Stimulated activated CD8-positive, alpha-beta memory T cell treated with anti-CD3 and anti-CD28 coated beads, Interleukin-4, amount 100 ng/mL, for 48 hours (primary cell): ENCODE measurements at regions not wholly inside any gene's neighbourhood (a gene's known extent, or its start where the extent isn't known, plus 50 kb on each side); places are given as distances from the start of the nearest gene placed in this dataset.
"Not testable (repeated sequence)": the region's sequence is repeated elsewhere in the genome, so short reads cannot be mapped to it uniquely, and the experiment has no call there.

Experiments used
- DNase-seq: peaks from one replicate; pipeline ENCODE4 v3.0.0-alpha.2; 2020

DNA sequence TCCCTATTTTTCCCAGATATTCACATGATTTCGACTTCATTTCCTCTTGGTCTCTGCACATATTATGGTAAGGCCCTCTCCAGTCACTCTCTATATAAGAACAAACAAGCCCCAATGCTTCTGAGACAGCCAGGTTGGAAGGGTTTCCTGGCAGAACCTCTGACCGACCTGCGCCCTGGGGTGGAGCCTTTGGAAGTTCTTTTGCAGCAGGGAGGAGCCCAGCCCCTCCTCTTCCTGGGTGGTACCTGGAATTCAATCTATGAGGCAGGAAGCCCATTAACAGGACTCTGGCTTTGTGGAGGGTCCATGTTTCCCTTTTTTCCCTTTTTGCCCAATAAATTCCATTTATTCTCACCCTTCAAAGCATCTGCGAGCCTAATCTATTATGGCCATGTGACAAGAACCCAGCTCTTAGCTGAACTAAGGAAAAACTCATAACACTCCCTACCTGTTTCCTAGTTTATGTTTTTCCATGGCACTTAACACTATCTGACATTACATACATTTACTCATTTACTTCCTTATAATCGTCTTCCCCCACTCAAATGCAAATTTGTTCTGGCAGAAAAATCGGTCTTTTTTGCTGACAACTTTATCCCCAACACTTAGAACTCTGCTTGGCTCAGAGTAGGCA lies 92.5 kb upstream of the FRMD4A start:
- no peak for DNase-seq

DNA sequence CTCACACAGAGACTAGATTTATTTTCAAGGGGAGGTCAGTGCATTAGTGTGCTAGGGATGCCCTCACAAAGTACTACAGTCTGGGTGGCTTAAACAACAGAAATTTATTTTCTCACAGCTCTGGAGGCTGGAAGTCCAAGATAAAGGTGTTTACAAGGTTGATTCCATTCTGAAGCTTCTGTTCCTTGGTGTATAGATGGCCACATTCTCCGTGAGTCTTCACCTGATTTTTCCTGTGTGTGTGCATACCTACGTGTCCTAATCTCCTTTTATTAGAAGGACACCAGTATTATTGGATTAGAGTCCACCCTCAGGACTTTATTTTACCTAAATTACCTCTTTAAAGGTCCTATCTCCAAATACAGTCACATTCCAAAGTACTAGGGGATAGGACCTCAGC lies 91.7 kb upstream of the FRMD4A start:
- no peak for DNase-seq

DNA sequence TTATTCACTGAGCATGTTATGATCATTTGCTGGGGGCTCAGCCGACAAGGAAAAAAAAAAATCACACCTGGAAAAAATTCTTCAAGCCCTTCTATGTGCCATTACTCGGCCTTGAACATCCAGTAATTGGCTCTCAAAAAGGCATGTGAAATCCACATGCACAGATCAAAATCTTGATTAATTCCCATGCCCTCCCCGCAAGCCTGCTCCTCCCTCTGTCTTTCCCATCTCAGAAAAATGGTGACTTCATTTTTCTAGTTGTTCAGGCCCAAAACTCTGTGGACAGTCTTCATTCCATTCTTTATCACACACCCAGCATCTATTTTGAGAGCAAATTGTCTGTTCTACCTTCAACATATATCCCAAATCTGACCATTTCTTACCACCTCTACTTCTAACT lies 91.2 kb upstream of the FRMD4A start:
- DNase-seq, result no peak

DNA sequence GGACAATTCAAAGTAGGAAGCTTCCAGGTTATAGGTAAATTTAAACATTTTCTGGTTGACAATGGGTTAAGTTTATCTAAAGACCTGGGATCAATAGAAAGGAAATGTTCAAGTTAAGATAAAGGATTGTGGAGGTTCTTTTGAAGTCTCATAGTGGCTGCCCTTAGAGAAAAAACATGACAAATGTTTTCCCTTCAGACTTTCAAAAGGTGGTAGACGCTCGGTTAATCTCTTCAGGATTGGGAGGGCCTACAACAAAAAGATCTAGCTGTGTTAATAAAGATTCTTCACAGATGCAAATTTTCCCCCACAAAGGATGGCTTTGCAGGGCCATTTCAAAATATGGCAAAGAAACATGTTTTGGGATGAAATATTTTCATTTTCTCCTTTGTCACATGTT lies 86.6 kb upstream of the FRMD4A start:
- DNase-seq, result not testable (repeated sequence)

DNA sequence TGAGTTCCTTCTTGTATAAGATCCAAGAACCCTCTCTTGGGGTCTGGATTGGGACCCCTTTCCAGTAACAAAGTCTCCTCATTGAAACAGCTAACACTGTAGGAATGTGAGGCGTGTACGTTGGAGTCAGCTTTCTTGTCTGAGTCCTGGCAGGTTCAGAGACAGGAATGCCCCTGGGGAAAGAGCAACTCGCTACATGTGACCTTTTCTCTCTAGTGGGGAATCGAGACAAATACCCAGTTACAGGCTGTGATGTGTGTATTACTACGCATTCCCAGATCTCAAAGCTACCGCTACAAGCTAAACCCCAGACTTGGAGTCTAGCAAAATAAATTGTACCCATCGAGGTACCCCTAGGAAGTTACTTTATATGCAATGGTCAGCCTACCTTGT lies 85.6 kb upstream of the FRMD4A start:
- no peak for DNase-seq

DNA sequence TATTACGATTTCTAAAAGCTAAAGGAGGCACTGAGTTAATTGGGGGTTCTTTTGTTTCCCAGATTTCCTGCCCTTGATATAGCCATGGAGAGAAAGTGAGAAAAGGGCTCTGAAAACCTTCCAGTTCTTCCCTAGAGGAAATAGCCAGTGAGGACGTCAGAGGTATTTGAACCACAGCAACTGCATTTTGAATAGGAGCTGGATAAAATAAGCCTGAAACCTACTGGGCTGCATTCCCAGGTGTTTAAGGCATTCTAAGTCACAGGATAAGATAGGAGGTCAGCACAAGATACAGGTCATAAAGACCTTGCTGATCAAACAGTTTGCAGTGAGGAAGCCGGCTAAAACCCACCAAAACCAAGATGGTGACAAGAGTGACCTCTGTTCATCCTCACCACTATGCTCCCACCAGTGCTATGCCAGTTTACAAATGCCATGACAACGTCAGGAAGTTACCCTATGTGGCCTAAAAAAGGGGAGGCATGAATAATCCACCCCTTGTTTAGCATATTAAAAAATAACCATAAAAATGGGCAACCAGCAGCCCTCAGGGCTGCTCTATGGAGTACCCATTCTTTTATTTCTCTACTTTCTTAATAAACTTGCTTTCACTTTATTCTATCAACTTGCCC lies 85.1 kb upstream of the FRMD4A start:
- no peak for DNase-seq

DNA sequence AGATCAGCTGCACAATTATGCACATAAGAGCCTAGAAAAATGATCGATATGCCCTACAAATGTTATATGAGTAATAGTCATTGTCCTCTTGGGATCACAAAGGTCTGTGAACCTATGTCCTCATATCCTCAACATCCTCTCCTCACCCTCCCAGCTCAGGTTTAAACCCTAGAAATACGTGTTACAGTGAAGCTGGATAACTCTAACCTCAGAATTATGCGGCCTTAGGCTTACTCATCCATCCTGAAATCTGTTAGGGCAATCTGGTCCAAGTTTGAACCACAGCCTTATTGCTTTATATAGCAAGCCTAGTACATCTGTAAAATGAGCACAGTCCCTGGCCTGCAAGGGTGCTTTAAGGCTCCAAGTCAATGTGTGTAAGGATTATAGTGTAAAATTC lies 84.2 kb upstream of the FRMD4A start:
- no peak for DNase-seq

DNA sequence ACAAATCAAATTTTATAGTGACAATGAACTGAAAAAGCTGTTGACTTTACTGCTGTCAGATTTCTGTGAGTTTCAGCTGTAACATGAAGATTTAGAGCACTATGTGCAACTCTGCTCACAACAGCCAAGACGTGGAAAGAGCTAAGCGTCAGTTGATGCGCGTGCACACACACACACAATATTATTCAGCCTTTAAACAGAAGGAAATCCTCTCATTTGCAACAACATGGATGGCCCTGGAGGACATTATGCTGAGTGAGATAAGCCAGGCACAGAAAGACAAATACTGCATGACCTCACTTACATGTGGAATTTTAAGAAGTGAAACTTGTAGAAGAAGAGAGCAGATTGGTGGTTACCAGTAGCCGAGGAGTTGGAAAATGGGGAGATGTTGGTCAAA lies 82.8 kb upstream of the FRMD4A start:
- DNase-seq, result no peak

DNA sequence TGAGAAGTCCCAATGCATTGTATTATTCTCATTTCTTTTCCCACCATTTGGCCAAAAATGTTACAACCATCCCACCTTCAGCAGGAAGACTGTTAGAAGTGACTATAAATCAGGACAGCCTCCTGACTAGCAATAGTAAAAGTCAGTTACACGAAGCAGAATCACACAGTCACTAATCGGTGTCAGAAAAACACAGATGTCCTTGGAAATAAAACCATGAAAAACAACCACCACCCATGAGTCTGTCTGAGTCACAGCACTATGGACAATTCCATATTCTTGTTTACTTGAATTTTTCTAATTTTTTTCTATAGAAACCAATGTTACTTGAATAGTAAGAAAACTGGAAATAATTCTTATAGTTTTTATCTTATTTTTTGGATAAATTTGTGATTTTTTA lies 81.9 kb upstream of the FRMD4A start:
- no peak for DNase-seq

DNA sequence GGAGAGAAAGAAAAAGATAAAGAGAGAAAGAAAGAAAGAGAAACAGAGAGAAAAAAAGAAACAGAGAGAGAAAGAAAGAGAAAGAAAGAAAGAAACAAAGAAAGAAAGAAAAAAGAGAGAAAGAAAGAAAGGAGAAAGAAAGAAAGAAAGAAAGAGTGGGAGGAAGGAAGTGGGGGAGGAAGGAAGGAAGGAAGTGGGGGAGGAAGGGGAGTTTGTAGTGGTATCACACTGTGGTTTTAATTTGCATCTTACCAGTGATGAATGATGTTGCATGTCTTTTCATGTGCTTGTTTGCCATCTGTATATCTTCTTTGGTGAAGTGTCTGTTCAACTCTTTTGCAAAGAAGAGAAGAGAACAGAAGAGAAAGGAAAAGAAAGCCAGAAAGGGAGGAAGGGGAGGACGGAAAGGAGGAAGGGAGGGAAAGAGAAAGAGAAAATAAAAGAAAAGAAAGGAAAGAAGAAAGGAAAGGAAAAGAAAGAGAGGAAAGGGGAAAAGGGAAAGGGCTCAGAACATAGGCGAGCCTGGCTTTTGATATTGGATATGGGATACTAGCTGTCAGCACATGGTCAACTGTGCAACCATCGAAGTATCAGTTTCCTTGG lies 79.2 kb upstream of the FRMD4A start:
- no peak for DNase-seq

DNA sequence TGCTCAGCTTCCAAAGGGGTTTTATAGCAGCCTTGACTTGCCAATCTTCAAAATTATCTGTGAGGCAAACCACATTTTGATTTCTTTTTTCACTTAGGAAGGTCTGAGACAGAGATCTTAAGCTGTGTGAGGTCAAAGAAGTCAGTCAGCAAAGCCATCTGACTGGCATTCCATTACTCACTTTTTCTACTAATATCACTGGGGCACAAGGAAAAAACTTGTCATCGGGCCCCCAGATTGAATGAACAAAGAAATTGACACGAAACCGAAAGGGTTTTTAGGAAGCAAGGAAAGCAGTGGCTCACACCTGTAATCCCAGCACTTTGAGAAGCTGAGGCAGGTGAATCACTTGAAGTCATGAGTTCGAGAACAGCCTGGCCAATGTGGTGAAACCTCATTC lies 78.5 kb upstream of the FRMD4A start:
- DNase-seq, result peak; percentile 58

DNA sequence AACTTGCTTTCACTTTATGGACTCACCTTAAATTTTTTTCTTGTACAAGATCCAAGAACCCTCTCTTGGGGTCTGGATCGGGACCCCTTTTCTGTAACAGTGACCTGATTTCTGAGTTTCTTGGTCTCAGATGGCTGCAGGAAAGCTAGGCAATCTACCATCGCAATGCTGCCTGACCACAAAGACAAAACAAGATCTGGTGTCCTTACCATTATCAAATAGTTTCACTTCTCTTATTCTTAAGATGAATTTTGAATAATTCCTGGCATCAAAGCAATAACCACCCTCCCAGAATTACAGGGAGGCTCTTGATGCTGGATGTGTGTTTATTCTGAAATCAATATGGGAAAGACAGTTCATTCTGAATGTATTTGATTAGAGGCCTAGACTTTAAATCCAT lies 77.4 kb upstream of the FRMD4A start:
- DNase-seq, result no peak

DNA sequence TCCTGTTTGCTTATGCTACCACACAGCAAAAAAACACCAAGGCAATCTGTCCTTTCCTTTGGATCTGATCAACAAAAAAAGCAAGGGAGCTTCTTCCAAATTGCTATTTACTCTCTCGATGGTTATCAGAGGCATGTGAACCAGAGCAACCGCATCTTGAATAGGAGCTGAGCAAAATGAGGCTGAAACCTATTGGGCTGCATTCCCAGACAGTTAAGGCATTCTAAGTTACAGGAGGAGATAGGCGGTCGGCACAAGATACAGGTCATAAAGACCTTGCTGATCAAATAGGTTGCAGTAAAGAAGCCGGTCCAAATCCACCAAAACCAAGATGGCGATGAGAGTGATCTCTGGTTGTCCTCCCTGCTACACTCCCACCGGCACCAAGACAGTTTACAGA lies 76.8 kb upstream of the FRMD4A start:
- no peak for DNase-seq

DNA sequence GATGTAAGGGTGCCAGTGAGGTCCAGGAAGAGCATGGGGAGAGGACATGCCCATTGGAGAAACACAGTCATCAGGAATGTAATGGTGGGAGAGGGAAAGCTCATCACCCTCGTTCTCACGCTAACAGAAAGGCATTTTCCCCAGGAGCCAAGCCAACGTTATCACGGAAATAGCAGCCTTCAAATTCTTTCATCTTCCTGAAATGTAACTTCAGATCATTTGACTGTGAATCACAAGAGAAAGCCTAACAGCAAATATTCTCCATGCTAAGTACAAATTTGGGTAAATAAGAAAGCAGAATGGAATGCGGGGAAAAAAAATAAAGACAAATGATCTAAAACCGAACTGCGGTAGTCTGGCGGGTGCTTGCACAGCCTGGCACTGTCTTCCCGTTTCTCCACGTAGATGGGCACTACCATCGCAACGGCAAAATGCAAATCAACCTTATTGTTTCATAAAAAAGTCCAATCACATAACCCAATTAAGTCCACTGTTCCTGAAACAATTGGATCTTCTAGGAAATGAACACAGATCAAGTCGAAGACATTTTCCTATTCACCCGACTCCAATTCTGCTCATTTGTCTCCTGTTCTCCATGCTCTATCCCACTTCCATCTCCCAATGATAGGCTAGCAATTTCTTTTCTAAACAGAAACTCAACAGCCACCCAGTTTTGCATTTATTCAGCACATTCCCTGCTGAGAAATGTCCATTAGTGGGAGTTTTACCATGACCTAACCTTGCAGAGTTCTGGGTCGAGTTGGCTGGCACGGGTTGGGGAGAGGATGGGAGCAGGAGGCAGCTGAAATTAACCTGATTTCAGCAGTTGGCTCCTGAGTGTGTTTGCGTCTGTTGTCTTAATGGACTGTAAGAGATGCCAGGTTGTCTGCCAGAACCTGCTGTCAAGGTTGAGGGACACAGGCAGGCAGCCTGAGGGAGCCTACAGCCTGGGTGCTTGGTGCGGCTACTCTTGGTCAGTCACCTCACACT lies 74.6 kb upstream of the FRMD4A start:
- no peak for DNase-seq

DNA sequence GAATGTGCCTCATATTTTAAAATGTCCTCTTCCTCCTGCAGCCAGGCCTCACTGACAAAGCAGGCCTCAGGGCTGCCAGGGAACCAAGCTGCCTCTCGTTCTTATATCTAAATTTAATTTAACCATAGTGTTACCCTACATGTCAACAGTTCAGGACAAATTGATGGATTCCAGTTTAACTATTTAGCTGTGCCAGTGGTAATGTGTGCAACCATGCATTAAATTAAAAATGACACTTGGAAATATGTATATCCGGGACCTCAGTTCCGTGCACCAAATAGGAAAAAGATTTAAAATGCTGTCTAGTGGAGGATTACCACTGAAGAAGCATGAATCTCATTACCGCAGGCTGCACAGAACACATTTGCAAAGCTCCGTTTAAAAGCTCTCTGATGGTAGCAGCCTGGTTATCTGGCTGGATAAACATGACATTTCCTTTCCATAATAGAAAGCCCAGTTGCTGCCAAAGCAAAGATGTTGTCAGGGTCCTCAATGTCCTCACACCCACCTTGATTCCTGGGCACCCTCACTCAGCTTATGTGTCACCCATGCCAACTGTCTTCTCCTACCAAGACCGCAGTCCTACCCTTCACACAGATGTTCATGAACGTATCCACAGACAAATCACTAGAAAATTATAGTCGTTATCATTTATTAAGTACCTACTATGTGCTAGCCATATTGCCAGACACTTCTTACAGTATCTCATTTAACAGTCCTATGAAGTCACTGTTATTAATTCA lies 73.3 kb upstream of the FRMD4A start:
- DNase-seq, result no peak

DNA sequence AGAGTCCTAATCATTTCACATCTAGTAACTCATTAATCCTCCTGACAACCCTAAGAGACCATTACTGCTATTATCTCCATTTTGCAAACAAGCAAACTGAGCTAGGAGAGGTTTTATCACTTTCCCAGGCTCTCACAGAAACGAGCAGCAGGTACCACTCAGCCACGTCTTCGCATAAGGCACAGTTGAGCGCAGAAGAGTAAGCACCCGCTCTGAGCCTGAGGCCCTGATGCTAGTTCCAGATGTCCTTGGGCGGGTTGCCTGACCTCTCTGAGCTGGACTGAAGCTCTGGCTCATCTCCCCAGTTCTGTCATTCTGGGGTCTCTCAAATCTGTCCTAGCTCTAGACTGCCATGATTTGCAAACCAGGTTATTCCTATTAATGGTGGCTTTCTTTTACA lies 72.6 kb upstream of the FRMD4A start:
- DNase-seq, result no peak

DNA sequence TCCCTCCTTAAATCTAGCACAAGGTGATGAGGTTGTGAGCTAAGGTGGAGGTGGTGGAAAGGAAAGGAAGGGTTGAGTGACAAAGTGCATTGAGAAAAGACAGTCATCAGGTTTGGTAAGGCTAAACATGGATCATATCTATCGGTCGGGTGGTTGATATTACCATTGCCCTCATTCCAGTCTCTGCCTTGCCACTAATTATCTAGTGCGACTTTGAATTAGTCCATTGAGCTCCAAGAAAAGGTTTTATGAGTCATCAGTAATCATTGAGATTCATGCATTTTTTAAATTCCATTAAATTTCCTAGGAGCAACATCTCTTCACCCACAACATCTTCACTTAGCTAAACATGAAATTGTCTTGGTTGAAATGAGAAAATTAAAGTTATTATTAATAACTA lies 68.9 kb upstream of the FRMD4A start:
- DNase-seq, result no peak

DNA sequence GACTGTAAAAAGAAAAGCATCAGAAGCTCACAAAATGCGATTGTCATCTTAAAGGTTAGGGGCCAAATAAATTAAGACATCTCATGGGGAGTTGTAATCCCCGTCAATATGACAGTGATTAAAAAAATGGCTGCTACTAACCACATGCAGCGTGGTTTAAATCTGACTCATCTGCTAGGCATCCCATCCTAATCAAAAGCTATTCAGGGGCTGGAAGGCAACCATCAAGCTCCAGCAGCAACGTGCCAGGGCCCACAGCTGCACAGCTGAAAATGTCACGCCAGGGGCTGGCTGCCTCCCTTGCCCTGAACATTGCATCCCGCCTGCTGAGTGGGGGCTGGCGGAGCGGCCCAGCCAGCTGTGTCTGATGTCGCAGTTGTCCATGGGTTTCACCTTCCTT lies 66.3 kb upstream of the FRMD4A start:
- DNase-seq, result no peak

DNA sequence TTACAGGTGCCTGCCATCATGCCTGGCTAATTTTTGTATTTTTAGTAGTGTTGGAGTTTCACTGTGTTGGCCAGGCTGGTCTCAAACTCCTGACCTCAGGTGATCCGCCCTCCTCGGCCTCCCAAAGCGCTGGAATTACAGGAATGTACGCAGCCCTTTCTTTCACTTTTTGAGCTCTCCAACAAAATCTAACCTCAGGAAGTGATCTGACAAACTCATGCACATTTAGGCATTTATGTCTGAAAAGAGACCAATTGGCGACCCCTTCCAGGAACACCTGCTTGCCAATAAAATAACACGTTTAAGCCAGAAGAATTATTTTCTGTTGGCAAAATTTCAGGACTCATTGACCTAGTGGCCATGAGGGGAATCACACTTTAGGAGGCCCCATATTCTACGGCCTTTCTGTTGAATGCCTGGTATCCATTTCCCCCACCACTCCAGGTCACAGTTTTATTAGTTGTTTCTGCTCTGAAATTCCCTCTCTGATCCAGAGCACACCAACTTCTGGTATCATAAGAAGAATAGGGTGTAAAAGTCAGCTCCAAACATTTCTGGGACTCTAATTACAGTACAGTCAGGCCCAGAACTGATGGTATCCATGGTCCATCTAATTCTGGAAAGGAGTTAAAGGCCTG lies 65.8 kb upstream of the FRMD4A start:
- DNase-seq, result no peak

DNA sequence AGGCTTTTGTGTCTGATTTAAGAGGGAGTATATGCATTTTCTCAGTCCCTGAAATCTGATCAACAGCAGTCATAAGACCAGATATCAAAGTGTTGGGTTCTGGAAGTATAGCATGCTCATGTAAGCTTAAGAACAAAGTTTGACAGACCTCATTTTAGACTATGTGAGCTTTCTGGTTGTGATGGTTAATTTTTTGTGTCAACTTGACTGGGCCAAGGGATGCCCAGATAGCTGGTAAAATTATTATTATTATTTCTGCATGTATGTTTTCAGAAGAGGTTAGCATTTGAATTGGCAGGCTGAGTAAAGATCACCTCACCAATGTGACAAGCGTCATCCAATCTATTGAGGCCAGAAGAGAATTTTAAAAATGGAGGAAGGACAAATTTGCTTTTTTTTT lies 63.5 kb upstream of the FRMD4A start:
- no peak for DNase-seq

DNA sequence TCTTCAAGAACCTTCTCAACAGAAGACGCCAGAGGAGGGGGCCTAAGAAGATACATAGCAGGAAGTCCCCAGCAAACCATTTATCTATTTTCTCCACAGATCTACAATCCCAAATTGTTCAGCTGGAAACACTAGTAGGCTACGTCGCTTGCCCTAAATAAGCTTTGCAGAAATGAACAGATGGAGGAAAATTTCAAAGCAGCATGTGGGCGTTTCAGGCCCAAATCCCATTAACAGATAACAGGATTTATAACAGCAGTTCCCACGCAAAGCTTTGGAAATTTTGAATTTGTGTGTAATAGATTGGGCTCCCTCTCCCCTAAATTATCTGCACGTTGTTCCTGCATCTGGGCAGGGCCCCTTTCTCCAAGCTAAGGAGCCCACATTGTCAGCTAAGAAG lies 60.6 kb upstream of the FRMD4A start:
- no peak for DNase-seq

DNA sequence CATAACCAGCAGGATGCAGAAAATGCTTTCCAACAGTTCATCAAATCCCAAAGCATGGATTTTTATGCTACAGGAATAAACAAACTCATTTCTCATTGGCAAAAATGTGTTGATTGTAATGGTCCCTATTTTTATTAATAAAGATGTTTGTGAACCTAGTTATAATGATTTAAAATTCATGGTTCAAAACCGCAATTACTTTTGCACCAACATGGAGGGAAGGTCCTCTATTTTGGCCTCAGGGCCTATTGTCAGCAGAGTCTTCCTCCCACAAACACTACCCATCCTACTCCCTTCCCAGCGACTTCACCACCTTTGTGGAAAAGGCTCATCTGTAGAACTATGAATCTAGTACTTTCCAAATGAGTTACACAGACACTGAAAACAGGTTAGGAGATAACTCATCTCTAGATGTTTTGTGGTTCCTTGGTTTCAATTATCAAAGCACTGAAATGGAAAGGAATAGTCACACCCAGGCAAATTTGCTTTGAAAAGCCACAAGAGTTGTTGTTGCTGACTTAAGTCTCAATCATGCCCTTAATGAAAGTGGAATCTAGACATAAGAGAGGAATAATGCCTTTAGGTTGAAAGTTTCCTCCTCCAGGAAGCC lies 59.4 kb upstream of the FRMD4A start:
- DNase-seq, result peak; percentile 31
